Astrocyte (in vitro differentiated cells and primary cell): ENCODE measurements at regions not wholly inside any gene's neighbourhood (a gene's known extent, or its start where the extent isn't known, plus 50 kb on each side); places are given as distances from the start of the nearest gene placed in this dataset.

Experiments used
- DNase-seq: peaks from one replicate; pipeline ENCODE4 v3.0.0-alpha.2; 2010; ENCODE audit warnings: low read depth
- FAIRE-seq: peaks from 2 replicates; lab custom pipeline; 2011; peaks lifted over from hg19 to GRCh38; lab: Jason Lieb, UNC
- H2AFZ ChIP-seq: 2 replicates; pipeline ENCODE4 v1.6.0; 2012; ENCODE audit warnings: low read depth, low read length, inconsistent platforms
- H3K27ac ChIP-seq: 2 replicates; pipeline ENCODE4 v1.5.1; 2011; ENCODE audit warnings: low read depth, low read length, inconsistent platforms
- H3K27me3 ChIP-seq: 2 replicates; pipeline ENCODE4 v1.6.0; 2011; ENCODE audit warnings: low read length, inconsistent platforms; ENCODE audit not compliant: insufficient read depth
- H3K36me3 ChIP-seq: 2 replicates; pipeline ENCODE4 v1.5.1; 2011; ENCODE audit warnings: low read length, inconsistent platforms; ENCODE audit not compliant: insufficient read depth
- H3K4me1 ChIP-seq: 2 replicates; pipeline ENCODE4 v1.5.1; 2011; ENCODE audit warnings: low read length, inconsistent platforms; ENCODE audit not compliant: insufficient read depth
- H3K4me2 ChIP-seq: 2 replicates; pipeline ENCODE4 v1.6.0; 2012; ENCODE audit warnings: low read length, inconsistent platforms
- H3K4me3 ChIP-seq: 2 replicates; pipeline ENCODE4 v1.5.1; 2011; ENCODE audit warnings: low read depth, mild to moderate bottlenecking, low read length, inconsistent platforms; ENCODE audit not compliant: insufficient read depth
- H3K79me2 ChIP-seq: 2 replicates; pipeline ENCODE4 v1.6.0; 2012; ENCODE audit warnings: mild to moderate bottlenecking, low read length, inconsistent platforms; ENCODE audit not compliant: insufficient read depth
- H3K9ac ChIP-seq: 2 replicates; pipeline ENCODE4 v1.6.0; 2012; ENCODE audit warnings: mild to moderate bottlenecking, low read length, inconsistent platforms
- H3K9me3 ChIP-seq: 2 replicates; pipeline ENCODE4 v1.5.1; 2012; ENCODE audit warnings: low read depth, mild to moderate bottlenecking, low read length, inconsistent platforms; ENCODE audit not compliant: insufficient read depth
- H4K20me1 ChIP-seq: 2 replicates; pipeline ENCODE4 v1.6.0; 2012; ENCODE audit warnings: low read length, inconsistent platforms; ENCODE audit not compliant: insufficient read depth
- H3K27ac Mint-ChIP-seq: one replicate; pipeline ENCODE4 v1.8.0; 2021; ENCODE audit warnings: mild to moderate bottlenecking, mixed read lengths; ENCODE audit not compliant: unreplicated experiment
- H3K27me3 Mint-ChIP-seq: one replicate; pipeline ENCODE4 v1.8.0; 2021; ENCODE audit warnings: low read depth, mixed read lengths; ENCODE audit not compliant: unreplicated experiment
- H3K36me3 Mint-ChIP-seq: one replicate; pipeline ENCODE4 v1.8.0; 2021; ENCODE audit warnings: low read depth, mixed read lengths; ENCODE audit not compliant: unreplicated experiment
- H3K4me1 Mint-ChIP-seq: one replicate; pipeline ENCODE4 v1.8.0; 2021; ENCODE audit warnings: low read depth, mixed read lengths; ENCODE audit not compliant: unreplicated experiment
- H3K4me3 Mint-ChIP-seq: one replicate; pipeline ENCODE4 v1.8.0; 2021; ENCODE audit warnings: mild to moderate bottlenecking, moderate library complexity, mixed read lengths; ENCODE audit not compliant: unreplicated experiment
- H3K9me3 Mint-ChIP-seq: one replicate; pipeline ENCODE4 v1.8.0; 2021; ENCODE audit warnings: mild to moderate bottlenecking, mixed read lengths; ENCODE audit not compliant: unreplicated experiment
- EZH2 ChIP-seq: IDR thresholded peaks from 2 replicates; pipeline ENCODE4 v1.6.1; 2012; ENCODE audit warnings: mild to moderate bottlenecking, low read length, inconsistent platforms; ENCODE audit not compliant: insufficient read depth
- TF ChIP-seq, protein P1 (sequence below): IDR thresholded peaks from 2 replicates; pipeline ENCODE4 v1.5.1; 2011; ENCODE audit warnings: low read depth, mild to moderate bottlenecking, inconsistent platforms, low read length, moderate library complexity; ENCODE audit not compliant: insufficient read depth

DNA sequence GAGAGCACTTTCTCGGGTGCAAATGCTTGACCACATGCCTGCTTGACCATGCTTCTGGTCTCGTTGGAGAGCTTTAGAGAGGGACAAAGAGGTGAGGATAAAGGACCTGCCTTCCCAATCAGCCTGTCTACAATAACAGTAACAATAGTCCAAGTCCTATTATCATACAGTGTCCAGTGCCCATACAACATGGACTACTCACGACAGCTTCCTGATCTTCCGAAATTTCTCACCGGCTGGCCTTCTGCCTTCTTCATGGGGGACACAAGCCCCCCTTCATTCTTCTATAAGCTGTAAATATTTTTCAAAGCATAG, 329.0 kb downstream of the PAX3 start:
- Histone ChIP-seq H3K4me3 (no peak overlapping the region), H4K20me1 (no peaks in the 10 kb centered on the region), H3K4me1 (no peaks in the 10 kb centered on the region), H3K27me3 (no peaks in the 10 kb centered on the region), H3K4me2 (no peak overlapping the region), H3K9ac (no peak overlapping the region), H3K36me3 (no peaks in the 10 kb centered on the region), H3K79me2 (no peaks in the 10 kb centered on the region), H2AFZ (no peak overlapping the region), H3K27ac (no peak overlapping the region), H3K9me3 (no peaks in the 10 kb centered on the region)
- Mint-ChIP-seq H3K27ac (no peak overlapping the region), H3K4me3 (no peak overlapping the region), H3K9me3 (peaks cover 2% of the 10 kb centered on the region), H3K27me3 (peaks cover 4% of the 10 kb centered on the region), H3K36me3 (no peaks in the 10 kb centered on the region), H3K4me1 (no peaks in the 10 kb centered on the region)
- DNase-seq (no peak), FAIRE-seq (no peak)
- TF ChIP-seq, protein P1, sequence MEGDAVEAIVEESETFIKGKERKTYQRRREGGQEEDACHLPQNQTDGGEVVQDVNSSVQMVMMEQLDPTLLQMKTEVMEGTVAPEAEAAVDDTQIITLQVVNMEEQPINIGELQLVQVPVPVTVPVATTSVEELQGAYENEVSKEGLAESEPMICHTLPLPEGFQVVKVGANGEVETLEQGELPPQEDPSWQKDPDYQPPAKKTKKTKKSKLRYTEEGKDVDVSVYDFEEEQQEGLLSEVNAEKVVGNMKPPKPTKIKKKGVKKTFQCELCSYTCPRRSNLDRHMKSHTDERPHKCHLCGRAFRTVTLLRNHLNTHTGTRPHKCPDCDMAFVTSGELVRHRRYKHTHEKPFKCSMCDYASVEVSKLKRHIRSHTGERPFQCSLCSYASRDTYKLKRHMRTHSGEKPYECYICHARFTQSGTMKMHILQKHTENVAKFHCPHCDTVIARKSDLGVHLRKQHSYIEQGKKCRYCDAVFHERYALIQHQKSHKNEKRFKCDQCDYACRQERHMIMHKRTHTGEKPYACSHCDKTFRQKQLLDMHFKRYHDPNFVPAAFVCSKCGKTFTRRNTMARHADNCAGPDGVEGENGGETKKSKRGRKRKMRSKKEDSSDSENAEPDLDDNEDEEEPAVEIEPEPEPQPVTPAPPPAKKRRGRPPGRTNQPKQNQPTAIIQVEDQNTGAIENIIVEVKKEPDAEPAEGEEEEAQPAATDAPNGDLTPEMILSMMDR: no peak
- TF ChIP-seq EZH2: no peak

DNA sequence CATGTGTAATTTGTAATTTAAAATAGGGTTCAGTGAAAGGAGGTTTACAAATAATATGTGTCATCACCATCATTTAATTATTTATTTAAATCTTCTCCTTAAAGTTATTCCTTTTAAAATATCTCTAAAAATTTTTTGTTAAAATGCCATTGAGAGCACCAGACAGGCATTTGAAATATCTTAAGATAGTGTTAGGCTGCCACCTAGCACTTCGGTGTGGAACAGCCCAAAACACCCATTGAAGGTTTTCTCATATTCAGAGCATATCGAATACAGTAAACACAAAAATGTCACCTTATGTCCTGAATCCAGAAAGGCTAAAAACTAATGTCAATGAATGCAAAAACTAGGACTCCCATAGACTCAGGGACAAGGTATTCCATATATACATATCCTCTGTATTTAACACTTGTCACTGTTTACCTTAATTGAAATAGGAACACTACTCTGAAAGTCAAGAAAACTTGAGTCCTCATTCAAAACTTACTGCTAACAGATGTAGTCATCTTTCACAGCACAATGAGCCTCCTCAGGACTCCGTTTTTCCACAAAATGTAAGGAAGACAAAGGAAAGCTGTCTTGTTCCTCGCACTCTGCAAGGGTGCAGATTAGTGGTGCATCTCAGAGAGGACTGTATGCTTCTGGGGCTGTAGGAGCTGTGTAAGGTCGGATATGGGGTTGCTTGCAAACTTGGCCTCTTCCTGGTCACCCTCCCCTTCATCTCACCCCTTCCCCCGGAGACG, 329.5 kb downstream of the PAX3 start:
- no peaks in the 10 kb centered on the region for H3K9me3 ChIP-seq
- no peaks in the 10 kb centered on the region for H3K36me3 Mint-ChIP-seq
- no peak overlapping the region for H3K9ac ChIP-seq
- no peak for FAIRE-seq
- H3K4me2 ChIP-seq: no peak overlapping the region
- H3K27me3 Mint-ChIP-seq: peaks cover 4% of the 10 kb centered on the region
- no peaks in the 10 kb centered on the region for H3K27me3 ChIP-seq
- no peak overlapping the region for H3K4me3 ChIP-seq
- no peaks in the 10 kb centered on the region for H3K4me1 ChIP-seq
- peak overlapping the region; percentile 3 for H2AFZ ChIP-seq
- no peak overlapping the region for H3K27ac ChIP-seq
- no peaks in the 10 kb centered on the region for H3K9me3 Mint-ChIP-seq
- no peaks in the 10 kb centered on the region for H4K20me1 ChIP-seq
- no peaks in the 10 kb centered on the region for H3K4me1 Mint-ChIP-seq
- H3K36me3 ChIP-seq: no peaks in the 10 kb centered on the region
- no peak overlapping the region for H3K4me3 Mint-ChIP-seq
- TF ChIP-seq, protein P1: peak; percentile 88
- TF ChIP-seq EZH2: no peak
- peak; percentile 20 for DNase-seq
- no peaks in the 10 kb centered on the region for H3K79me2 ChIP-seq
- H3K27ac Mint-ChIP-seq: no peak overlapping the region

DNA sequence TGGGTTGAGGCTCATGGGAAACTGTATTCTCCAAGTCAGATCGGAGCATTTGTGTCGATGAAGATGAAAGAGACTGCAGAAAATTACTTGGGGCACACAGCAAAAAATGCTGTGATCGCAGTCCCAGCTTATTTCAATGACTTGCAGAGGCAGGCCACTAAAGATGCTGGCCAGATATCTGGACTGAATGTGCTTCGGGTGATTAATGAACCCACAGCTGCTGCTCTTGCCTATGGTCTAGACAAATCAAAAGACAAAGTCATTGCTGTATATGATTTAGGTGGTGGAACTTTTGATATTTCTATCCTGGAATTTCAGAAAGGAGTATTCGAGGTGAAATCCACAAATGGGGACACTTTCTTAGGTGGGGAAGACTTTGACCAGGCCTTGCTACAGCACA, 336.6 kb downstream of the PAX3 start:
- Mint-ChIP-seq H3K4me1 (no peaks in the 10 kb centered on the region), H3K4me3 (no peak overlapping the region), H3K27me3 (peaks cover 5% of the 10 kb centered on the region), H3K9me3 (no peaks in the 10 kb centered on the region), H3K27ac (no peak overlapping the region), H3K36me3 (no peaks in the 10 kb centered on the region)
- DNase-seq: no peak
- no peak for FAIRE-seq
- Histone ChIP-seq H3K36me3 (no peaks in the 10 kb centered on the region), H2AFZ (no peak overlapping the region), H3K4me1 (no peaks in the 10 kb centered on the region), H3K79me2 (no peaks in the 10 kb centered on the region), H3K9me3 (no peaks in the 10 kb centered on the region), H3K4me3 (no peak overlapping the region), H3K27me3 (no peaks in the 10 kb centered on the region), H3K27ac (no peak overlapping the region), H4K20me1 (no peaks in the 10 kb centered on the region), H3K4me2 (no peak overlapping the region), H3K9ac (no peak overlapping the region)
- TF ChIP-seq EZH2: no peak
- TF ChIP-seq, protein P1: no peak
